WTC11 (cell line): ENCODE measurements at regions not wholly inside any gene's neighbourhood (a gene's known extent, or its start where the extent isn't known, plus 50 kb on each side); places are given as distances from the start of the nearest gene placed in this dataset.
A peak's percentile ranks its signal among the peaks of the same experiment; 100 is the strongest.

ENCODE experiments used
- ATAC-seq: fragments of 200-7000 bp; cut with Tn5 transposase; 2 replicates; pipeline ENCODE4 v1.10.0; 2021; ENCODE audit warnings: mild to moderate bottlenecking, moderate library complexity
- CTCF ChIA-PET: fragments of 300-600 bp; sonication (Branson Sonifier 250); formaldehyde crosslinking; loops from one replicate; lab custom pipeline; 2021; ENCODE audit warnings: antibody characterized with exemption; lab: Charles Lee
- POLR2A ChIA-PET: fragments of 350-600 bp; sonication (Branson Sonifier 250); formaldehyde crosslinking; loops from one replicate; lab custom pipeline; 2021; ENCODE audit warnings: antibody characterized with exemption; lab: Charles Lee
- DNase-seq: peaks from one replicate; pipeline ENCODE4 v3.0.0; 2021; ENCODE audit warnings: low spot score
- H3K27ac Mint-ChIP-seq: 2 replicates; pipeline ENCODE4 v1.8.0; 2021; ENCODE audit warnings: mixed read lengths
- H3K27me3 Mint-ChIP-seq: 2 replicates; pipeline ENCODE4 v1.8.0; 2021; ENCODE audit warnings: low read depth, mild to moderate bottlenecking, moderate library complexity, mixed read lengths
- H3K36me3 Mint-ChIP-seq: 2 replicates; pipeline ENCODE4 v1.8.0; 2021; ENCODE audit warnings: mixed read lengths
- H3K4me1 Mint-ChIP-seq: 2 replicates; pipeline ENCODE4 v1.8.0; 2022; ENCODE audit warnings: mixed read lengths
- H3K4me3 Mint-ChIP-seq: 2 replicates; pipeline ENCODE4 v1.8.0; 2021; ENCODE audit warnings: mild to moderate bottlenecking, moderate library complexity, mixed read lengths
- H3K9me3 Mint-ChIP-seq: 2 replicates; pipeline ENCODE4 v1.8.0; 2021; ENCODE audit warnings: mixed read lengths
- AR ChIP-seq: fragments of 250-450 bp; sonication (Bioruptor Pico); IDR thresholded peaks from 2 replicates; pipeline ENCODE4 v1.9.0; 2021; ENCODE audit warnings: mild to moderate bottlenecking
- CDX4 ChIP-seq: fragments of 250-450 bp; sonication (Bioruptor Pico); IDR thresholded peaks from 2 replicates; pipeline ENCODE4 v1.9.0; 2021; ENCODE audit warnings: moderate library complexity, mild to moderate bottlenecking, inconsistent platforms, borderline replicate concordance
- E2F5 ChIP-seq: sonication (generic); formaldehyde crosslinking; IDR thresholded peaks from 2 replicates; pipeline ENCODE4 v1.8.1; 2022; ENCODE audit warnings: mild to moderate bottlenecking, moderate library complexity, missing genetic modification reagents
- EMX1 ChIP-seq: fragments of 250-450 bp; sonication (Bioruptor Pico); IDR thresholded peaks from 2 replicates; pipeline ENCODE4 v1.8.0; 2021; ENCODE audit warnings: mild to moderate bottlenecking
- FOXP4 ChIP-seq: sonication (generic); formaldehyde crosslinking; IDR thresholded peaks from 2 replicates; pipeline ENCODE4 v1.8.0; 2022; ENCODE audit warnings: mild to moderate bottlenecking, missing genetic modification reagents
- HMGA2 ChIP-seq: fragments of 250-450 bp; sonication (Bioruptor Pico); IDR thresholded peaks from 2 replicates; pipeline ENCODE4 v1.4.0; 2021; ENCODE audit warnings: mild to moderate bottlenecking, moderate library complexity
- JAZF1 ChIP-seq: fragments of 250-450 bp; sonication (Bioruptor Pico); IDR thresholded peaks from 2 replicates; pipeline ENCODE4 v1.9.0; 2021; ENCODE audit warnings: moderate library complexity, mild to moderate bottlenecking, inconsistent platforms
- JUN ChIP-seq: sonication (generic); formaldehyde crosslinking; IDR thresholded peaks from 2 replicates; pipeline ENCODE4 v1.8.0; 2023; ENCODE audit warnings: mild to moderate bottlenecking, missing genetic modification reagents
- KAT7 ChIP-seq: sonication (generic); formaldehyde crosslinking; IDR thresholded peaks from 2 replicates; pipeline ENCODE4 v1.8.1; 2023; ENCODE audit warnings: missing genetic modification reagents, mild to moderate bottlenecking, borderline replicate concordance
- MYBL2 ChIP-seq: sonication (generic); formaldehyde crosslinking; IDR thresholded peaks from 2 replicates; pipeline ENCODE4 v1.8.1; 2023; ENCODE audit warnings: mild to moderate bottlenecking, moderate library complexity, missing genetic modification reagents
- NR1H2 ChIP-seq: sonication (generic); formaldehyde crosslinking; IDR thresholded peaks from 2 replicates; pipeline ENCODE4 v1.9.0; 2021; ENCODE audit warnings: mild to moderate bottlenecking, moderate library complexity, missing genetic modification reagents
- RELA ChIP-seq: sonication (generic); formaldehyde crosslinking; IDR thresholded peaks from 2 replicates; pipeline ENCODE4 v1.8.1; 2022; ENCODE audit warnings: missing genetic modification reagents, mild to moderate bottlenecking, borderline replicate concordance
- RORB ChIP-seq: fragments of 250-450 bp; sonication (Bioruptor Pico); IDR thresholded peaks from 2 replicates; pipeline ENCODE4 v1.9.0; 2021; ENCODE audit warnings: mild to moderate bottlenecking
- SMAD3 ChIP-seq: sonication (generic); formaldehyde crosslinking; IDR thresholded peaks from 2 replicates; pipeline ENCODE4 v1.8.0; 2022; ENCODE audit warnings: missing genetic modification reagents, mild to moderate bottlenecking, borderline replicate concordance
- SP1 ChIP-seq: sonication (generic); formaldehyde crosslinking; conservative IDR thresholded peaks from 2 replicates; pipeline ENCODE4 v1.8.1; 2022; ENCODE audit warnings: missing genetic modification reagents
- USF1 ChIP-seq: sonication (generic); formaldehyde crosslinking; IDR thresholded peaks from 2 replicates; pipeline ENCODE4 v1.8.0; 2022; ENCODE audit warnings: mild to moderate bottlenecking, missing genetic modification reagents
- ZNF416 ChIP-seq: fragments of 250-450 bp; sonication (Bioruptor Pico); IDR thresholded peaks from 2 replicates; pipeline ENCODE4 v1.9.0; 2021; ENCODE audit warnings: mild to moderate bottlenecking, inconsistent platforms
- ZNF671 ChIP-seq: fragments of 250-450 bp; sonication (Bioruptor Pico); IDR thresholded peaks from 2 replicates; pipeline ENCODE4 v1.8.0; 2021; ENCODE audit warnings: mild to moderate bottlenecking

GRCh38 chr1:217224201-217224600 lies 406.7 kb downstream of the GPATCH2 start:
- no peak overlapping the region for H3K4me3 Mint-ChIP-seq
- no peak for ATAC-seq
- POLR2A ChIA-PET = interaction anchor here (0.6 kb wide), 1 partner anchor 16 kb away, joined by 3 read pairs; no protein-coding TSS in a partner anchor
- no peak for TF ChIP-seq E2F5 (CRISPR knock-in tag)
- peak; percentile 97 for TF ChIP-seq HMGA2 (CRISPR knock-in tag)
- TF ChIP-seq, all 79 proteins: peak for 1
- H3K27me3 Mint-ChIP-seq = no peaks in the 10 kb centered on the region
- H3K36me3 Mint-ChIP-seq = no peaks in the 10 kb centered on the region
- H3K27ac Mint-ChIP-seq = no peak overlapping the region
- CTCF ChIA-PET = no interaction called here
- H3K9me3 Mint-ChIP-seq = no peaks in the 10 kb centered on the region
- peaks cover 9% of the 10 kb centered on the region for H3K4me1 Mint-ChIP-seq
- no peak for DNase-seq

- Mint-ChIP-seq H3K4me3 (no peak overlapping the region), H3K36me3 (no peaks in the 10 kb centered on the region), H3K27me3 (no peaks in the 10 kb centered on the region), H3K27ac (no peak overlapping the region), H3K4me1 (no peaks in the 10 kb centered on the region), H3K9me3 (no peaks in the 10 kb centered on the region)
- ChIA-PET POLR2A (no interaction called here), CTCF (no interaction called here)
- DNase-seq = no peak
- no peak for ATAC-seq
- no peak for TF ChIP-seq RELA (CRISPR knock-in tag)
- no peak for TF ChIP-seq JUN (CRISPR knock-in tag)
- no peak for TF ChIP-seq SMAD3 (CRISPR knock-in tag)
- TF ChIP-seq ZNF671 (CRISPR knock-in tag) = no peak
- no peak for TF ChIP-seq KAT7 (CRISPR knock-in tag)
- no peak for TF ChIP-seq CDX4
- TF ChIP-seq ZNF416 (CRISPR knock-in tag) = no peak
Observed at GRCh38 chr1:217214551-217214950, 416.3 kb downstream of the GPATCH2 start.

- Mint-ChIP-seq H3K27me3 (no peaks in the 10 kb centered on the region), H3K4me1 (no peaks in the 10 kb centered on the region), H3K27ac (no peak overlapping the region), H3K36me3 (peaks cover 5% of the 10 kb centered on the region), H3K4me3 (no peak overlapping the region), H3K9me3 (peaks cover 11% of the 10 kb centered on the region)
- DNase-seq (no peak), ATAC-seq (no peak)
- POLR2A ChIA-PET = no interaction called here
- CTCF ChIA-PET = no interaction called here
- TF ChIP-seq JAZF1 (CRISPR knock-in tag) (no peak), SP1 (CRISPR knock-in tag) (no peak), MYBL2 (CRISPR knock-in tag) (no peak)
- TF ChIP-seq, all 79 proteins: peak for 0
Observed at GRCh38 chr1:217211486-217211885, 419.4 kb downstream of the GPATCH2 start.

- H3K9me3 Mint-ChIP-seq = peaks cover 25% of the 10 kb centered on the region
- H3K27me3 Mint-ChIP-seq = no peaks in the 10 kb centered on the region; the same call in 1 of the 2 replicates
- H3K27ac Mint-ChIP-seq = no peak overlapping the region
- CTCF ChIA-PET = no interaction called here
- TF ChIP-seq E2F5 (CRISPR knock-in tag) = no peak
- H3K4me3 Mint-ChIP-seq = no peak overlapping the region
- no peaks in the 10 kb centered on the region for H3K4me1 Mint-ChIP-seq
- ATAC-seq (no peak), DNase-seq (no peak)
- POLR2A ChIA-PET = no interaction called here
- peaks cover 14% of the 10 kb centered on the region for H3K36me3 Mint-ChIP-seq
Observed at GRCh38 chr1:217205578-217205977, 425.3 kb downstream of the GPATCH2 start.

- POLR2A ChIA-PET = no interaction called here
Observed at GRCh38 chr1:217196616-217197015, 434.3 kb downstream of the GPATCH2 start.

More at GRCh38 chr1:217196616-217197015, 434.3 kb downstream of the GPATCH2 start:
- Mint-ChIP-seq H3K27ac (no peak overlapping the region), H3K9me3 (peaks cover 3% of the 10 kb centered on the region), H3K4me3 (no peak overlapping the region), H3K27me3 (no peaks in the 10 kb centered on the region), H3K4me1 (no peaks in the 10 kb centered on the region), H3K36me3 (no peaks in the 10 kb centered on the region)
- DNase-seq (no peak), ATAC-seq (no peak)
- CTCF ChIA-PET = no interaction called here
- TF ChIP-seq FOXP4 (no peak), AR (CRISPR knock-in tag) (no peak), RORB (CRISPR knock-in tag) (no peak), USF1 (no peak), NR1H2 (CRISPR knock-in tag) (no peak), EMX1 (no peak)
